ENCODE measurements at regions not wholly inside any gene's neighbourhood (a gene's known extent, or its start where the extent isn't known, plus 50 kb on each side); places are given as distances from the start of the nearest gene placed in this dataset.

GRCh38 chr2:12502759-12503158 is 214.0 kb upstream of the TRIB2 start:
- Histone ChIP-seq H3K4me2 (ENCODE audit: low read length) (no peak overlapping the region), H3K9me2 (ENCODE audit: insufficient read depth, low read length) (no peaks in the 10 kb centered on the region), H3K4me1 (ENCODE audit: insufficient read depth, low read length, poor library complexity, severe bottlenecking) (no peaks in the 10 kb centered on the region), H3K4me3 (ENCODE audit: low read depth, low read length, poor library complexity, severe bottlenecking) (no peak overlapping the region), H3K79me2 (ENCODE audit: insufficient read depth, low read depth, low read length) (no peaks in the 10 kb centered on the region), H4K20me1 (ENCODE audit: insufficient read depth, low read length) (no peaks in the 10 kb centered on the region), H2AFZ (ENCODE audit: low read length) (no peak overlapping the region), H3K36me3 (ENCODE audit: insufficient read depth, low read length) (no peaks in the 10 kb centered on the region), H3K27ac (ENCODE audit: low read depth, low read length, poor library complexity, severe bottlenecking) (no peak overlapping the region), H3K9me3 (ENCODE audit: low read length) (no peaks in the 10 kb centered on the region)
- DNase-seq (ENCODE audit: low spot score) = no peak
- ChIA-PET POLR2A (no interaction called here), CTCF (ENCODE audit: unreplicated experiment) (no interaction called here)
- TF ChIP-seq EZH2phosphoT487 (IDR thresholded peaks at IDR 0.05; ENCODE audit: borderline replicate concordance, low read depth, low read length) (no peak), CTCF (conservative IDR thresholded peaks at IDR 0.05; ENCODE audit: low read length) (no peak)
- no TSS peak for BruUV-seq (replicated peaks)
- intact Hi-C loops (cut with micrococcal nuclease; ENCODE audit: unreplicated experiment) = no loop called here

DNA sequence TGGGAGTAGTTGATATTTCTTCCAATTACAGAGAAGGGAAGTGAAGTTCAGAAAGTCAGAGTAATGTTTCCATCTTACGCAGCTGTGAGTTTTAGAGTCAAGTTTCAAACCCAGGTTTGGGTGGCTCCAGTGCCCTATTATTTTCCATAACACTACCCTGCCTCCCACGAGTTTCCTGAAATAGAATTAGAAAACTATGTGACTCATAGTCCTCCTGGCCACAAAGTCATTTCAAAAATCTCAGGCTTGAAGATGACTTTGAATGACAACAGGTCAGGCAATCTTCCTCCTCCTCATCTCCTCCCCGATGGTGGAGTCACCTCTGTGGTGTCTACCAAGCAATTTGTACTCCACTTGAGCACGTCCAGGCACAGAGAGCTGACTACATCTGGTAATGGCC is 212.3 kb upstream of the TRIB2 start:
- Histone ChIP-seq H3K9me3 (ENCODE audit: low read length) (no peaks in the 10 kb centered on the region), H3K79me2 (ENCODE audit: insufficient read depth, low read depth, low read length) (no peaks in the 10 kb centered on the region), H4K20me1 (ENCODE audit: insufficient read depth, low read length) (no peaks in the 10 kb centered on the region), H3K4me3 (ENCODE audit: low read depth, low read length, poor library complexity, severe bottlenecking) (no peak overlapping the region), H3K36me3 (ENCODE audit: insufficient read depth, low read length) (no peaks in the 10 kb centered on the region), H2AFZ (ENCODE audit: low read length) (no peak overlapping the region), H3K9me2 (ENCODE audit: insufficient read depth, low read length) (no peaks in the 10 kb centered on the region), H3K4me2 (ENCODE audit: low read length) (no peak overlapping the region), H3K27ac (ENCODE audit: low read depth, low read length, poor library complexity, severe bottlenecking) (no peak overlapping the region), H3K4me1 (ENCODE audit: insufficient read depth, low read length, poor library complexity, severe bottlenecking) (no peaks in the 10 kb centered on the region)
- POLR2A ChIA-PET = interaction anchor here (0.9 kb wide), 1 partner anchor 13 kb away, joined by 3 read pairs; no protein-coding TSS in a partner anchor
- TF ChIP-seq CTCF (conservative IDR thresholded peaks at IDR 0.05; ENCODE audit: low read length) (no peak), EZH2phosphoT487 (IDR thresholded peaks at IDR 0.05; ENCODE audit: borderline replicate concordance, low read depth, low read length) (no peak)
- no peak for DNase-seq (ENCODE audit: low spot score)
- CTCF ChIA-PET (ENCODE audit: unreplicated experiment) = no interaction called here
- no TSS peak for BruUV-seq (replicated peaks)
- intact Hi-C loops (cut with micrococcal nuclease; ENCODE audit: unreplicated experiment) = no loop called here

- Histone ChIP-seq H2AFZ (ENCODE audit: low read length) (no peak overlapping the region), H3K27ac (ENCODE audit: low read depth, low read length, poor library complexity, severe bottlenecking) (no peak overlapping the region), H3K4me2 (ENCODE audit: low read length) (no peak overlapping the region), H3K9me3 (ENCODE audit: low read length) (no peaks in the 10 kb centered on the region), H3K4me1 (ENCODE audit: insufficient read depth, low read length, poor library complexity, severe bottlenecking) (no peaks in the 10 kb centered on the region), H3K4me3 (ENCODE audit: low read depth, low read length, poor library complexity, severe bottlenecking) (no peak overlapping the region), H3K36me3 (ENCODE audit: insufficient read depth, low read length) (no peaks in the 10 kb centered on the region), H3K79me2 (ENCODE audit: insufficient read depth, low read depth, low read length) (no peaks in the 10 kb centered on the region), H4K20me1 (ENCODE audit: insufficient read depth, low read length) (no peaks in the 10 kb centered on the region), H3K9me2 (ENCODE audit: insufficient read depth, low read length) (no peaks in the 10 kb centered on the region)
- CTCF ChIA-PET (ENCODE audit: unreplicated experiment) = no interaction called here
- no peak for TF ChIP-seq CTCF (conservative IDR thresholded peaks at IDR 0.05; ENCODE audit: low read length)
- no peak for TF ChIP-seq EZH2phosphoT487 (IDR thresholded peaks at IDR 0.05; ENCODE audit: borderline replicate concordance, low read depth, low read length)
- POLR2A ChIA-PET = interaction anchor here (0.7 kb wide), 1 partner anchor 1954 kb away, joined by 3 read pairs; no protein-coding TSS in a partner anchor
- no TSS peak for BruUV-seq (replicated peaks)
- no peak for DNase-seq (ENCODE audit: low spot score)
- intact Hi-C loops (cut with micrococcal nuclease; ENCODE audit: unreplicated experiment) = no loop called here
These were observed 209.9 kb upstream of the TRIB2 start for GRCh38 chr2:12506846-12507245.
